K562 (cell line): ENCODE measurements at regions not wholly inside any gene's neighbourhood (a gene's known extent, or its start where the extent isn't known, plus 50 kb on each side); places are given as distances from the start of the nearest gene placed in this dataset.

Source experiments
- ELF2 ChIP-seq: fragments of 250-450 bp; sonication (Bioruptor Pico); IDR thresholded peaks from 2 replicates; pipeline ENCODE4 v1.5.0; 2021; ENCODE audit warnings: mild to moderate bottlenecking
- KLF10 ChIP-seq: fragments of 250-450 bp; sonication (Bioruptor Pico); IDR thresholded peaks from 2 replicates; pipeline ENCODE4 v1.6.1; 2021; ENCODE audit warnings: matching md5 sums
- PREB ChIP-seq: sonication (generic); formaldehyde crosslinking; IDR thresholded peaks from 2 replicates; pipeline ENCODE4 v1.8.1; 2023; ENCODE audit warnings: mild to moderate bottlenecking, missing genetic modification reagents
- RFX5 ChIP-seq: IDR thresholded peaks from 2 replicates; pipeline ENCODE4 v1.6.1; 2011; ENCODE audit warnings: low read depth, mild to moderate bottlenecking, improper control_type of control experiment, low read length
- SAP30 ChIP-seq: fragments of 200-600 bp; sonication (generic); IDR thresholded peaks from 2 replicates; pipeline ENCODE4 v1.6.1; 2012; ENCODE audit warnings: borderline replicate concordance, low read depth, mild to moderate bottlenecking, moderate library complexity, low read length, control low read depth, inconsistent platforms; ENCODE audit not compliant: insufficient read depth, poor library complexity, severe bottlenecking
- ZNF197 ChIP-seq: fragments of 200-800 bp; sonication (Bioruptor generic); IDR thresholded peaks from 2 replicates; pipeline ENCODE4 v1.6.1; 2016; ENCODE audit warnings: low read depth, missing genetic modification characterization, missing compliant biosample characterization

- TF ChIP-seq PREB (no peak), SAP30 (no peak), ZNF197 (CRISPR knock-in tag) (no peak), ELF2 (CRISPR knock-in tag) (no peak), KLF10 (CRISPR knock-in tag) (no peak), RFX5 (no peak)
These were observed 360.7 kb downstream of the SAMD5 start for GRCh38 chr6:147869201-147869600.
